Osteoblast (primary cell): ENCODE measurements at regions not wholly inside any gene's neighbourhood (a gene's known extent, or its start where the extent isn't known, plus 50 kb on each side); places are given as distances from the start of the nearest gene placed in this dataset.

Source experiments
- DNase-seq: peaks from one replicate; pipeline ENCODE4 v3.0.0; 2011; ENCODE audit warnings: low spot score, mixed read lengths; ENCODE audit not compliant: insufficient read length; ENCODE audit errors: missing footprints
- H2AFZ ChIP-seq: 2 replicates; pipeline ENCODE4 v1.6.0; 2011; ENCODE audit warnings: mild to moderate bottlenecking, low read length
- H3K27ac ChIP-seq: 2 replicates; pipeline ENCODE4 v1.5.1; 2011; ENCODE audit warnings: mild to moderate bottlenecking, low read depth, low read length, moderate library complexity
- H3K27me3 ChIP-seq: 2 replicates; pipeline ENCODE4 v1.6.0; 2012; ENCODE audit warnings: mild to moderate bottlenecking, control low read depth, inconsistent platforms, low read length, moderate library complexity; ENCODE audit not compliant: insufficient read depth
- H3K36me3 ChIP-seq: 2 replicates; pipeline ENCODE4 v1.5.1; 2011; ENCODE audit warnings: mild to moderate bottlenecking, low read length, control low read depth, moderate library complexity; ENCODE audit not compliant: insufficient read depth
- H3K4me1 ChIP-seq: 2 replicates; pipeline ENCODE4 v1.5.1; 2011; ENCODE audit warnings: mild to moderate bottlenecking, low read length, control low read depth, moderate library complexity; ENCODE audit not compliant: insufficient read depth
- H3K4me2 ChIP-seq: 2 replicates; pipeline ENCODE4 v1.6.0; 2011; ENCODE audit warnings: mild to moderate bottlenecking, low read length; ENCODE audit not compliant: insufficient read depth
- H3K4me3 ChIP-seq: fragments of 200-600 bp; sonication (generic); 3 replicates; pipeline ENCODE4 v1.5.1; 2012; ENCODE audit warnings: mild to moderate bottlenecking, low read length, inconsistent platforms; ENCODE audit not compliant: insufficient read depth
- H3K79me2 ChIP-seq: 2 replicates; pipeline ENCODE4 v1.6.0; 2012; ENCODE audit warnings: mild to moderate bottlenecking, low read length, control low read depth, inconsistent platforms; ENCODE audit not compliant: insufficient read depth
- H3K9me3 ChIP-seq: 2 replicates; pipeline ENCODE4 v1.5.1; 2011; ENCODE audit warnings: low read depth, low read length, control low read depth
- H4K20me1 ChIP-seq: 2 replicates; pipeline ENCODE4 v1.6.0; 2012; ENCODE audit warnings: mild to moderate bottlenecking, low read length, control low read depth; ENCODE audit not compliant: insufficient read depth
- TF ChIP-seq, protein P1 (sequence below): IDR thresholded peaks from 2 replicates; pipeline ENCODE4 v1.5.1; 2011; ENCODE audit warnings: mild to moderate bottlenecking, low read depth, low read length, moderate library complexity; ENCODE audit errors: extremely low read depth

DNA sequence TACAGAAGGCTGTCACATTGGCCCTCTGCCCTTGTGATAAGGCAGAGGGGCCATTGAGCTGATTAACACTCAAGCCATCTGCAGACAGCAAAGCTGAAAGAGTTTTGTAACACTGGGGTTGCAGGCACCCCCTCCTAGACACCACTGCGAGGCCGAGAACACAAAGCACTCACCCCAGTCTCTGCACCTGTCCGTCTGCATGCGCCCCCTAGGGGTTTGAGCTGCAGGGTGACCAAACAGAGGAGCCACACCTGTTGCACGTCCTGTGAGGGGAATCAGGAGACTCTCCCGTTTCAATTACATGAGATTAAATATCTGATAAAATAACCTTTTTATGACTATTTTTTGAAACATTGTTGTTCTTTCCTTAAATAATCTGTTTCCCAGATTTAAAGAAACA lies 1180.4 kb downstream of the CDH9 start:
- Histone ChIP-seq H3K9me3 (no peaks in the 10 kb centered on the region), H3K27me3 (no peaks in the 10 kb centered on the region), H3K27ac (no peak overlapping the region), H3K4me2 (no peak overlapping the region), H3K4me1 (no peaks in the 10 kb centered on the region), H3K36me3 (no peaks in the 10 kb centered on the region), H3K79me2 (no peaks in the 10 kb centered on the region), H3K4me3 (no peak overlapping the region), H4K20me1 (no peaks in the 10 kb centered on the region), H2AFZ (no peak overlapping the region)
- TF ChIP-seq, protein P1, sequence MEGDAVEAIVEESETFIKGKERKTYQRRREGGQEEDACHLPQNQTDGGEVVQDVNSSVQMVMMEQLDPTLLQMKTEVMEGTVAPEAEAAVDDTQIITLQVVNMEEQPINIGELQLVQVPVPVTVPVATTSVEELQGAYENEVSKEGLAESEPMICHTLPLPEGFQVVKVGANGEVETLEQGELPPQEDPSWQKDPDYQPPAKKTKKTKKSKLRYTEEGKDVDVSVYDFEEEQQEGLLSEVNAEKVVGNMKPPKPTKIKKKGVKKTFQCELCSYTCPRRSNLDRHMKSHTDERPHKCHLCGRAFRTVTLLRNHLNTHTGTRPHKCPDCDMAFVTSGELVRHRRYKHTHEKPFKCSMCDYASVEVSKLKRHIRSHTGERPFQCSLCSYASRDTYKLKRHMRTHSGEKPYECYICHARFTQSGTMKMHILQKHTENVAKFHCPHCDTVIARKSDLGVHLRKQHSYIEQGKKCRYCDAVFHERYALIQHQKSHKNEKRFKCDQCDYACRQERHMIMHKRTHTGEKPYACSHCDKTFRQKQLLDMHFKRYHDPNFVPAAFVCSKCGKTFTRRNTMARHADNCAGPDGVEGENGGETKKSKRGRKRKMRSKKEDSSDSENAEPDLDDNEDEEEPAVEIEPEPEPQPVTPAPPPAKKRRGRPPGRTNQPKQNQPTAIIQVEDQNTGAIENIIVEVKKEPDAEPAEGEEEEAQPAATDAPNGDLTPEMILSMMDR, result no peak
- DNase-seq, result no peak

DNA sequence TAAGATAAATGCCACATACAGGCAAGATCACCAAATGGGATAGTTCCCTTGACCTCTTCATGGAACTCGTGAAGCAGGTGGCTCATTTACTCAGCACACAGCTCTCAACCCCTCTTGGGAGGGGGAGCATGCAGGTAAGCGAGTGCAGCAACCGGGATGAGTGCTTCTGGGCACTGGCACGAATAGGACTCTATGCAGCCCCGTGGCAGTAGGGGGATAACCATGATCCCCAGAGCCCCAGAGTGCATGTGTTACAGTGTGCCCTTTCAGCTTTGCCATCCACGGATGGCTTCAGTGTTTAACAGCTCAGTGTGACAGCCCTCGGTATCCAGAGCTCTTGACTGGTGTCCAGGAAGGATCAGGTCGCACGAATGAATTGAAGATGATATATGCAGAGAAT lies 1187.1 kb downstream of the CDH9 start:
- H3K4me1 ChIP-seq, result no peaks in the 10 kb centered on the region
- no peaks in the 10 kb centered on the region for H3K9me3 ChIP-seq
- no peaks in the 10 kb centered on the region for H4K20me1 ChIP-seq
- H2AFZ ChIP-seq, result no peak overlapping the region
- DNase-seq, result no peak
- no peaks in the 10 kb centered on the region for H3K79me2 ChIP-seq
- no peaks in the 10 kb centered on the region for H3K27me3 ChIP-seq
- H3K4me3 ChIP-seq, result no peak overlapping the region
- no peak overlapping the region for H3K27ac ChIP-seq
- no peaks in the 10 kb centered on the region for H3K36me3 ChIP-seq
- H3K4me2 ChIP-seq, result no peak overlapping the region
- TF ChIP-seq, protein P1, result no peak

DNA sequence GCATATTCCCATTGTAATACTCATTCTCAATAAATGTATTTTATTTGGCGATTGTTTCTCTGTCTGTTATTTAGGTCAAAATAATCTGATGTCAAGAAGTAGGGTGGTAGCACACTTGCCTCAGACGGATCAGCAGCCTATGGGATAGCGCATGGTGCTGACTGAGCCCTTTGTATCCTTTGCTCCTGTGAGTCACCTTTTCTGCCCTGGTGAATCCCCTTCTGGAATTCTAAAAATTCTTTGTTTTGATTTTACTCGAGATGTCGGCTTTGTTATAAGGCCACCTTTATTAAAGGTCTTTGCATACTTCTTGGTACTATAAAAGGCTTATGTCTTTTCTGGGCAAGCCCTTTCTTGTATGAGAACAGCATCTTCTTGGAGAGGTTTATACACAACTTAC lies 1187.8 kb downstream of the CDH9 start:
- no peaks in the 10 kb centered on the region for H3K4me1 ChIP-seq
- DNase-seq, result no peak
- H3K4me2 ChIP-seq, result no peak overlapping the region
- H3K4me3 ChIP-seq, result no peak overlapping the region
- no peak overlapping the region for H2AFZ ChIP-seq
- no peaks in the 10 kb centered on the region for H3K9me3 ChIP-seq
- H3K79me2 ChIP-seq, result no peaks in the 10 kb centered on the region
- H3K27me3 ChIP-seq, result no peaks in the 10 kb centered on the region
- TF ChIP-seq, protein P1, result no peak
- H3K36me3 ChIP-seq, result no peaks in the 10 kb centered on the region
- H3K27ac ChIP-seq, result no peak overlapping the region
- H4K20me1 ChIP-seq, result no peaks in the 10 kb centered on the region

DNA sequence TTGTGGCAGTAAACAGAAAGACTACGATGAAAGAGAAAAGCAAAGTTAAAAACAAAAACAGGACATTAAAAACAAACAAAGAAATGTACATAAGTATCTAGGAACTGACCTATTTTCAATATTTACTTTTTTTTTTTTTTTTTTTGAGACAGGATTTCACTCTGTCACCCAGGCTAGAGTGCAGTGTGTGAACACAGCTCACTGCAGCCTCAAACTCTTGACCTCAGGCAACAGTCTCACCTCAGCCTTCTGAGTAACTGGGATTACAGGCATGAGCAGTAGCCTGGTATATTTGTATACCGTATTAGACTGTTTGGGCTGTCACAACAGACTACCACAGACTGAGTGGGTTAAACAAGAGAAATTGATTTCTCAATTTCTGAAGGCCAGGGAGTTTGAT lies 1189.1 kb downstream of the CDH9 start:
- H3K36me3 ChIP-seq, result no peaks in the 10 kb centered on the region
- no peaks in the 10 kb centered on the region for H4K20me1 ChIP-seq
- TF ChIP-seq, protein P1, result no peak
- no peaks in the 10 kb centered on the region for H3K9me3 ChIP-seq
- H2AFZ ChIP-seq, result no peak overlapping the region
- H3K4me3 ChIP-seq, result no peak overlapping the region
- no peaks in the 10 kb centered on the region for H3K27me3 ChIP-seq
- no peak for DNase-seq
- no peak overlapping the region for H3K27ac ChIP-seq
- H3K79me2 ChIP-seq, result no peaks in the 10 kb centered on the region
- no peak overlapping the region for H3K4me2 ChIP-seq
- no peaks in the 10 kb centered on the region for H3K4me1 ChIP-seq
